ENCODE measurements at regions not wholly inside any gene's neighbourhood (a gene's known extent, or its start where the extent isn't known, plus 50 kb on each side); places are given as distances from the start of the nearest gene placed in this dataset.

DNA sequence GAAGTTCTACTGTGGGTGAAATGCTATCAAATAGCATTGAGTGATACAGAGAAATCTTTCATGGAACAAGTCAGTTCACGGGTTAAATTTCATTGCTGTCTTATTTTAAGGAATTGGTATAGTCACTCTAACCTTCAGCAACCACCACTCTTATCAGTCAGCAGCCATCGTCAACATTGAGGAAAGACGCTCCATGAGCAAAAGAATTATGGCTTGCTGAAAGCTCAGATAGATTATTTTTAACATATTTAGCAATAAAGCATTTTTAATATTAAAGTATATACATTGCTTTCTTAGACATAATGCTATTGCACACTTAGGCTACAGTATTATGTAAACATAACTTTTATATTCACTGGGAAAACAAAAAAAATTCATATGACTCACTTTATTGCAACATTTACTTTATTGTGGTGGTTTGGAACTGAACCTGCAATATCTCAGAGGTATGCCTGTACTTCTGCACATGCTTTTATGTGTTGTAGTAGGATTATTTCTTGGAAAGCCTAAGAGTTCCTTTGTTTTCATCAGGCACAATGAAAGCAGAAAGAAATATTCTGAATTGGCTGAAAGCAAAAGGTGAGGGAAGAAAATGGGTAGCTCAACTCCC, 586.7 kb downstream of the GBA3 start:
- H3K9me3 ChIP-seq, result no peaks in the 10 kb centered on the region
- no peak for DNase-seq

DNA sequence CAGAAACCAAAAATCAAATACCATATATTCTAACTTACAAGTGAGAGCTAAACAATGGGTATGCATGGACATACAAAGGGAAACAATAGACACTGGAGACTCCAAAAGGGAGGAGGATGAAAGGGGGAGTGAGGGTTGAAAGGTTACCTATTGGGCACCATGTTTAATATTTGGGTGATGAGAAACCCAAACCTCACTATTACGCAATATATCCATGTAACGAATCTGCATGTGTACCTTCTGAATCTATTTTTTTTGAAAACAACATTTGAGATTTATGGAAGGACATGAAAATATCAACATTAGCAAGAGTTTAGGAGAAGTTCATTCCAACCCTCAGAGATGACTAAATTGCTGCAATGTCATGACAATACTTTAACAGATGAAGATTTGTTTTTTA, 586.1 kb downstream of the GBA3 start:
- no peaks in the 10 kb centered on the region for H3K27me3 ChIP-seq
- H3K9me3 ChIP-seq, result no peaks in the 10 kb centered on the region
- no peaks in the 10 kb centered on the region for H3K36me3 ChIP-seq
- no peak for DNase-seq
- no peak overlapping the region for H3K4me3 ChIP-seq

More for the DNA sequence above, 586.7 kb downstream of the GBA3 start:
- Histone ChIP-seq H3K36me3 (no peaks in the 10 kb centered on the region), H3K4me3 (no peak overlapping the region), H3K27me3 (no peaks in the 10 kb centered on the region)

GRCh38 chr4:23276076-23276475, 583.3 kb downstream of the GBA3 start:
- Histone ChIP-seq H3K4me3 (no peak overlapping the region), H3K27me3 (no peaks in the 10 kb centered on the region), H3K36me3 (no peaks in the 10 kb centered on the region), H3K9me3 (no peaks in the 10 kb centered on the region)
- DNase-seq, result no peak

DNA sequence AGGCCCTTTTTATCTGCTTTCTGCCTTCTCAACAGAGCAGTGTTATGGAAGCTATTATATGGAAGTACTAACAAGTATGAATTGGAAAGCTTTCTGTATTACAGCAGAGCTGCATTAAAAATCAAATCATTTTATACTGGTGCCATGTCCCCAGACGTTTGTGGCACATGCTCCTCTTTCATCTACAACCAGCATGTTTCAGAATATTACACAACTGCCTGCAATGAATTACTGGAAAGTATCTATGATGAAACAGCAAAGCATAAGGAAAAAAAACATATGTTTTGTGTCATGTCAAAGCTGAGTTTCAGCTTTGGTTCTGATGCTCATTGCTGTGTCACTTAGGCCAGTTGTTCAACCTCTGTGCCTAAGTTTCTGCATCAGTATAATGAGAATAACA, 576.8 kb downstream of the GBA3 start:
- DNase-seq, result no peak
- Histone ChIP-seq H3K9me3 (no peaks in the 10 kb centered on the region), H3K36me3 (no peaks in the 10 kb centered on the region), H3K27me3 (no peaks in the 10 kb centered on the region), H3K4me3 (no peak overlapping the region)

DNA sequence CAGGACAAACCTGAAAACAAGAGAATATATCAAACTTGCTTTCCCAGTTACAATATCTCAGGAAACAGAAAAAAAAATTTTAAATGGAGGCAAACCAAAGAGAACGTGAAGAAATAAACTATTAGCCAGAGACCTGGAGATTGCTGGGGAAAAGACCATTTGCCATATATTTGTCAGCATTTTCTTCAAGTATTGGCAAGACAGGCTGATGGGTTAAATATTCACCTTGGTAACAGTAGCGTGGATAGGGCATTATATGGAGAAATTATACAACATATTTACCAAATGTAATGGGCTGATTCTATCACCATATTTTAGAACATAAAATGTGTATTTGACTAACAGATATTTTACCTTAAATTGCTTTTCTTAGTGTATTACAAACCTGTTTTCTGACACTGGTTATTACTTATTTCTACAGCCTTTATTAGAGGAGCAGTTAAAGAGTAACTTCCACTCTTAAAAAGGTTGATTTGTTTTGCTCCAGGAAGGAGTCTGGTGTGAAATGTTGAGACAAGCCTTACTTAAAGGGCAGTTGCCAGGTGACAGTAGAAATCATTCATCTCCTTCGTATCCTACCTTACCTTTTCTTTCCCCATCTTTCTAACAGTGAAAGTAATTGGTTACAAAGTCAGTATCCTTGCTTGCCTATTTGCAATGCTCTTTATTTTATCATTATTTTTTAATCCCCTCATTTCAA, 575.5 kb downstream of the GBA3 start:
- no peak for DNase-seq
- Histone ChIP-seq H3K4me3 (no peak overlapping the region), H3K27me3 (no peaks in the 10 kb centered on the region), H3K36me3 (no peaks in the 10 kb centered on the region), H3K9me3 (no peaks in the 10 kb centered on the region)

DNA sequence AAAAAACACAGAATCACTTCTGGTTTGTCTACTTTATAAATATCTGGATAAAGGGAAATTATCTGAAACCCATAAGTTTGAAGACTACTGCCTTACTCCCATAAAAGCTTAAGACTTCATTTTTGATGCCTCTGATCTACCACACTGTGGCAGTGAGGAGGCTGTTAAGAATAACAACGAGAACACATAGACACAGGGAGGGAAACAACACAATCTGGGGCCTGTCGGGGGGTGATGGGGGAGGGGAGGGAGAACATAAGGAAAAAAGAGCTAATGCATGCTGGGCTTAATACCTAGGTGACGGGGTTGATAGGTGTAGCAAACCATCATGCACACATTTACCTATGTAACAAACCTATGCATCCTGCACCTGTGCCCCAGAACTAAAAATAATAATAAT, 573.7 kb downstream of the GBA3 start:
- no peaks in the 10 kb centered on the region for H3K9me3 ChIP-seq
- no peak for DNase-seq
- no peaks in the 10 kb centered on the region for H3K27me3 ChIP-seq
- no peaks in the 10 kb centered on the region for H3K36me3 ChIP-seq
- no peak overlapping the region for H3K4me3 ChIP-seq

DNA sequence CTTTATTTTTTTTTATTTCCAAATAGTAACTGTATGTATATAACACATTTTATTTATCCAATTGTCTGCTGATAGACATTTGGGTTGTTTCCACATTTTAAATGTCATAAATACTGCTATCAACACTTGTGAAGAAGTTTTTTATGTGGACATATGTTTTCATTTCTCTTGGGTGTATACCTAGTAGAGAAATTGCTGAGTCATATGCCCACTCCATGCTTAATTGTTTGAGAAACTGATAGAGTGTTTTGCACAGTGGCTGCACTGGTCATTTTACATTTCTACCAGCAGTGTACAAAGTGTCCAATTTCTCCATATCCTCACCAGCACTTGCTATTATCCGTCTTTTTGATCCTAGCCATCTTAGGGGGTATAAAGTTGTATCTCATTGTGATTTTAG, 567.8 kb downstream of the GBA3 start:
- H3K4me3 ChIP-seq, result no peak overlapping the region
- no peaks in the 10 kb centered on the region for H3K36me3 ChIP-seq
- no peak for DNase-seq
- no peaks in the 10 kb centered on the region for H3K27me3 ChIP-seq
- H3K9me3 ChIP-seq, result no peaks in the 10 kb centered on the region

DNA sequence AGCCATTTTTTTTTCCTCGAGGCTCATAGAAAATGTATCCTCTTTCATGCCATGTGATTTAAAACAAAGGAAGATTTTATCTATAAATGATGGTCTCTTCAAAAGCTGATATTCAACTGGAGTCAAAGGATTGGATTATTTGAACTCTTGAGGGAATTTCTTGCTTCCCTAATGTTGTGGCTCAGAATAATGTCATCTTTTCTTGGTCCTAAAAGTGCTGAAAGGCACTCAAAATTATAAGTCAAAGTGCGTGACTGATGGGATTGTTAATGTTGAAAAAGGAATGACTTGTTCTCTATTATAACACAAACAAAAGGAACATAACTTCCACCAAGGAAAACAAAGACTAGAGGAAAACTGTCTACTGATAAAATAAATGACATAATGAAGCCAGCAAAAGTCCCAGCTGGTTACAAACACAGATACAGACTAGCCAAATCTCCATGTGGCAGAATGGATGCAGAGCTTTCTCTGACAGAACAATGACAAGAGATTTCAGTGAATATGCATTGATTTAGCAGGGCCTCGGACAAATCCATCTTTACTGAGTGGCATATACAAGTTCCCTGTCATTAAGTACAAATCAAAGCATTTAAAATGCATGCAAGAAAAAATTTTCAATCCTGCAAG, 552.6 kb downstream of the GBA3 start:
- Histone ChIP-seq H3K4me3 (no peak overlapping the region), H3K9me3 (no peaks in the 10 kb centered on the region), H3K36me3 (no peaks in the 10 kb centered on the region), H3K27me3 (no peaks in the 10 kb centered on the region)
- DNase-seq, result no peak

- Histone ChIP-seq H3K9me3 (no peaks in the 10 kb centered on the region), H3K36me3 (no peaks in the 10 kb centered on the region), H3K27me3 (no peaks in the 10 kb centered on the region), H3K4me3 (no peak overlapping the region)
- DNase-seq, result no peak
Observed at GRCh38 chr4:23242962-23243361, 550.2 kb downstream of the GBA3 start.

DNA sequence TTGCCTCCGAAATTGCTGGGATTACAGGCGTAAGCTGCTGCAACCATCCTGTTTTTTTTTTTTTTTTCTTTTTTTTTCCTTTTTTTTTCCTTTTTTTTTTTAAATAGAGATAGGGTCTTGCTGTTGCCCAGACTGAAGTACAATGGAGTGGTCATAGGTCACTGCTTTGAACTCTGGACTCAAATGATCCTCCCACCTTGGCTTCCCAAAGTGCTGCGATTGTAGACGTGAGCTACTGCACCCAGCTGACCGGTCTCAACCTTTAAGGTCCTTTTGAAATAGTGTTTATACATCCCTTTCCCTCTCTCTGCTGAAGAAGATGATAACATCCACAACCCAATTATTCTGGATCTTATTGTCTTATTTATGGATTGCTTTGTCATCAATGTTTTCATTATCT, 548.7 kb downstream of the GBA3 start:
- no peak for DNase-seq
- no peaks in the 10 kb centered on the region for H3K9me3 ChIP-seq
- no peak overlapping the region for H3K4me3 ChIP-seq
- no peaks in the 10 kb centered on the region for H3K27me3 ChIP-seq
- no peaks in the 10 kb centered on the region for H3K36me3 ChIP-seq

DNA sequence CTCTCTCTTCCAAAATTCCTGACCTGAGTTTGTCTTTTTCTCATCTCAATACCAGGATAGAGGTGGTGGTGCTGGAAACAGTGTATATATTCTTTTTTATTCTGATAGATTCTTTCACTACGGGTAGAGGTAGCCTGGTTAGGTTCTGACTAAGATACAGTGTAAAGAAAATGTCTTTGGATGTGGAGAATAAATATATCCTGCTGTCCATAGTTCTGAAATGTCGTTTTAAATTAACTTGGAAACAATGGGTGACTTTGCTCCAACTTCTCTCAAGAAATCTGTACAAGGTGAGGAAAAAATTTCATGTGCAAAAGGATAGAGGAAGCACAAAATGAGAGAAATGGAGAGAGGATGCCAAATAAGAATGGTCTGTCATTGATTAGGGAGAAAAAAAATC, 546.1 kb downstream of the GBA3 start:
- Histone ChIP-seq H3K9me3 (no peaks in the 10 kb centered on the region), H3K27me3 (no peaks in the 10 kb centered on the region), H3K4me3 (no peak overlapping the region), H3K36me3 (no peaks in the 10 kb centered on the region)
- DNase-seq, result no peak

DNA sequence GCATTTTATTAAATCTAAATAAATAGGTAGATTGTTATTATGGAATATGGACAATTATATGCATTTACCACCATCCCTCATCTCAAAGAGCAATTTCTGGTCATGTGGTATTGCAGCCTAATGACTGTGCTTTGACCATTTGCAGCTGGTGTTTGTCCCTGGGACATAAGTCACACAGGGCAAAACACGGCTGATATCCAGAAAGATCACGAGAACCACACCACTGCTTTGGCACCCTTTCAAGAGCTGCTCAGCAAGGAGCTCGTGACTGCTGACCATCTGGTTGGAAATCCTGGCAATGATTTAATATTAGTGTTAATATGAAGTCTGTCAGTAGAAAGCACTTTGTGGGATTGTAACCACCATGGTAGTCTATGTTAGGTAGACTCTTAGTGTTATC, 545.0 kb downstream of the GBA3 start:
- Histone ChIP-seq H3K9me3 (no peaks in the 10 kb centered on the region), H3K27me3 (no peaks in the 10 kb centered on the region), H3K4me3 (no peak overlapping the region), H3K36me3 (no peaks in the 10 kb centered on the region)
- DNase-seq, result no peak

DNA sequence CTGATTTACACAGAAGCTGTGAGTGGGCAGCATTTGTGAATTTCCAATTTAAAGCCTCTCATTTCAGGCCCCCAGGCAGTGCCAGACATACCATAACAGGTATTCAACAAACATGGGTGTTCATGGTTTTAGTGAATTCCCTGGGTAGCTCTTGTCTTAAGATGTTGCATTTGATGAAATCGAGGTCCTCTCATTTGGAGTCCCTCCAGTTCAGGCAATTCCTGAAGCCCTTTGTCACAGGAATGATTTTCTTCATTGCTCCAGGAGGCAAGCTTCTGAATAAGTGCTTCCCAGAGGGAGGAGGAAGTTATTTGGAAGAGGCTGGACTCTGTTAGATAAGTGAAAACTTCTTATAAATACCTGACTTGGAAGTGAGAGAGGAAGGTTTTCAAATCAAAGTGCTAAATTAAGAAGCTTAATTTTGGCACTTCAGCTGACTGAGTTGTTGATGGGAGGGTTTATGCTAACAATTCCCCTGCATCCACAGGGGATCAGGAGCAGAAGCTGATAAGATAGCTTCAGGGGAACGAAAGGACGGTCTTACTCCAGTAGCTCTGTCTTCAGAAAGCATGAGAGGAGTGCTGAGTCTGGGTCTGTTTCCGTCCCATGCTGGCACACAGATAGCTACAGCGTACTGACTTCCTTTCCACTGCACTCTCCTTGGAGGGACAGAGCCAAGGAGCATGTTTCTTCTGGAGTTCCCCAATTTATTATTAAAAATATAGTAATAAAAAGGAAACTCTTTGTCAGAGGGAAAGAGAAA, 543.1 kb downstream of the GBA3 start:
- no peak for DNase-seq
- Histone ChIP-seq H3K36me3 (no peaks in the 10 kb centered on the region), H3K9me3 (no peaks in the 10 kb centered on the region), H3K4me3 (no peak overlapping the region), H3K27me3 (no peaks in the 10 kb centered on the region)

GRCh38 chr4:23234716-23235115, 542.0 kb downstream of the GBA3 start:
- no peaks in the 10 kb centered on the region for H3K36me3 ChIP-seq
- no peak for DNase-seq
- no peaks in the 10 kb centered on the region for H3K9me3 ChIP-seq
- no peaks in the 10 kb centered on the region for H3K27me3 ChIP-seq
- no peak overlapping the region for H3K4me3 ChIP-seq

GRCh38 chr4:23234018-23234417, 541.3 kb downstream of the GBA3 start:
- H3K4me3 ChIP-seq, result no peak overlapping the region

GRCh38 chr4:23233596-23233995, 540.9 kb downstream of the GBA3 start:
- H3K9me3 ChIP-seq, result no peaks in the 10 kb centered on the region
- no peaks in the 10 kb centered on the region for H3K27me3 ChIP-seq
- no peak for DNase-seq
- H3K4me3 ChIP-seq, result no peak overlapping the region
- no peaks in the 10 kb centered on the region for H3K36me3 ChIP-seq

More at GRCh38 chr4:23234018-23234417, 541.3 kb downstream of the GBA3 start:
- no peak for DNase-seq
- Histone ChIP-seq H3K27me3 (no peaks in the 10 kb centered on the region), H3K9me3 (no peaks in the 10 kb centered on the region), H3K36me3 (no peaks in the 10 kb centered on the region)

- no peak overlapping the region for H3K4me3 ChIP-seq
- no peak for DNase-seq
- H3K36me3 ChIP-seq, result no peaks in the 10 kb centered on the region
- no peaks in the 10 kb centered on the region for H3K27me3 ChIP-seq
- no peaks in the 10 kb centered on the region for H3K9me3 ChIP-seq
Observed at GRCh38 chr4:23232987-23233386, 540.2 kb downstream of the GBA3 start.

All from MG63 (cell line).